PC-3 (cell line): ENCODE measurements at regions not wholly inside any gene's neighbourhood (a gene's known extent, or its start where the extent isn't known, plus 50 kb on each side); places are given as distances from the start of the nearest gene placed in this dataset.

ENCODE experiments used
- ATAC-seq: fragments of 200-7000 bp; cut with Tn5 transposase; 2 replicates; pipeline ENCODE4 v1.9.1; 2020; ENCODE audit warnings: mild to moderate bottlenecking, moderate library complexity
- BruUV-seq: library from RNA; stranded (reverse); fragments of 400-500 nt; replicated peaks from 2 replicates; lab custom pipeline; 2021; lab: Mats Ljungman, UMichigan
- CTCF ChIA-PET: fragments of 300-600 bp; sonication (Branson Sonifier 250); formaldehyde crosslinking; loops from one replicate; lab custom pipeline; 2022; ENCODE audit warnings: antibody characterized with exemption; lab: Charles Lee
- POLR2A ChIA-PET: fragments of 300-600 bp; sonication (Branson Sonifier 250); formaldehyde crosslinking; loops from one replicate; lab custom pipeline; 2022; ENCODE audit warnings: antibody characterized with exemption; ENCODE audit not compliant: unreplicated experiment; lab: Charles Lee
- DNase-seq: peaks from one replicate; pipeline ENCODE4 v3.0.0-alpha.2; 2015
- H2AFZ ChIP-seq: fragments of 300-600 bp; sonication (generic); 2 replicates; pipeline ENCODE4 v1.6.0; 2016; ENCODE audit warnings: antibody characterized with exemption, low read length
- H3F3A ChIP-seq: fragments of 300-600 bp; sonication (generic); one replicate; pipeline ENCODE4 v1.6.0; 2017; ENCODE audit warnings: antibody characterized with exemption, low read length, control low read depth, mild to moderate bottlenecking; ENCODE audit not compliant: unreplicated experiment
- H3K27ac ChIP-seq: fragments of 300-600 bp; sonication (generic); 2 replicates; pipeline ENCODE4 v1.5.1; 2016; ENCODE audit warnings: mild to moderate bottlenecking, low read length
- H3K27me3 ChIP-seq: fragments of 300-600 bp; sonication (generic); 2 replicates; pipeline ENCODE4 v1.6.1; 2016; ENCODE audit warnings: low read length, mixed read lengths
- H3K36me3 ChIP-seq: fragments of 300-600 bp; sonication (generic); 2 replicates; pipeline ENCODE4 v1.6.1; 2016; ENCODE audit warnings: low read depth, mixed run types, low read length, mixed read lengths
- H3K4me1 ChIP-seq: fragments of 300-600 bp; sonication (generic); 2 replicates; pipeline ENCODE4 v1.5.1; 2016; ENCODE audit warnings: low read length; ENCODE audit not compliant: insufficient read depth
- H3K4me2 ChIP-seq: fragments of 300-600 bp; sonication (generic); 2 replicates; pipeline ENCODE4 v1.6.0; 2016; ENCODE audit warnings: low read length
- H3K4me3 ChIP-seq: fragments of 300-600 bp; sonication (generic); 2 replicates; pipeline ENCODE4 v1.5.1; 2016; ENCODE audit warnings: mild to moderate bottlenecking, low read length, mixed read lengths
- H3K79me2 ChIP-seq: fragments of 300-600 bp; sonication (generic); 2 replicates; pipeline ENCODE4 v1.6.1; 2017; ENCODE audit warnings: low read length, mixed read lengths
- H3K9ac ChIP-seq: fragments of 300-600 bp; sonication (generic); 2 replicates; pipeline ENCODE4 v1.6.0; 2016; ENCODE audit warnings: mild to moderate bottlenecking, low read length
- H3K9me2 ChIP-seq: fragments of 300-600 bp; sonication (generic); replicated peaks from 2 replicates; pipeline ENCODE4 v1.6.1; 2016; ENCODE audit warnings: mixed run types, low read length, mixed read lengths
- H3K9me3 ChIP-seq: fragments of 300-600 bp; sonication (generic); 2 replicates; pipeline ENCODE4 v1.6.1; 2016; ENCODE audit warnings: low read length, mixed read lengths
- H4K20me1 ChIP-seq: fragments of 300-600 bp; sonication (generic); 2 replicates; pipeline ENCODE4 v1.6.1; 2016; ENCODE audit warnings: low read length, mixed read lengths
- EZH2 ChIP-seq: fragments of 300-600 bp; sonication (generic); IDR thresholded peaks from one replicate; pipeline ENCODE4 v1.6.1; 2017; ENCODE audit warnings: antibody characterized with exemption, mild to moderate bottlenecking, low read length; ENCODE audit not compliant: unreplicated experiment
- EZH2phosphoT487 ChIP-seq: fragments of 300-600 bp; sonication (generic); IDR thresholded peaks from 2 replicates; pipeline ENCODE4 v1.6.1; 2018; ENCODE audit warnings: mild to moderate bottlenecking, antibody characterized with exemption, low read length, borderline replicate concordance
- intact Hi-C: fragments of 100-400 bp; cut with micrococcal nuclease; formaldehyde crosslinking; loops from 2 replicates; pipeline ENCODE4 v1.9.0; 2023
- TF ChIP-seq, protein P1 (sequence below): fragments of 300-600 bp; sonication (generic); conservative IDR thresholded peaks from 2 replicates; pipeline ENCODE4 v1.5.1; 2017; ENCODE audit warnings: antibody characterized with exemption, low read depth, mild to moderate bottlenecking, low read length

GRCh38 chr21:27139526-27139925 lies 172.6 kb upstream of the ADAMTS5 start:
- no TSS peak for BruUV-seq
- Histone ChIP-seq H3K9me2 (no peaks in the 10 kb centered on the region), H3K27ac (no peak overlapping the region), H3K4me1 (no peaks in the 10 kb centered on the region), H3K9ac (no peak overlapping the region), H3K4me2 (no peak overlapping the region), H3K9me3 (0 out of 2 replicates have a peak, but pooled peaks cover 6% of the 10 kb centered on the region), H3K27me3 (no peaks in the 10 kb centered on the region), H3F3A (no peaks in the 10 kb centered on the region), H2AFZ (no peak overlapping the region), H3K79me2 (no peaks in the 10 kb centered on the region), H3K36me3 (no peaks in the 10 kb centered on the region), H4K20me1 (no peaks in the 10 kb centered on the region), H3K4me3 (no peak overlapping the region)
- intact Hi-C loops: no loop called here
- ATAC-seq (no peak), DNase-seq (no peak)
- CTCF ChIA-PET: no interaction called here
- TF ChIP-seq EZH2 (no peak), EZH2phosphoT487 (no peak)
- TF ChIP-seq, protein P1, sequence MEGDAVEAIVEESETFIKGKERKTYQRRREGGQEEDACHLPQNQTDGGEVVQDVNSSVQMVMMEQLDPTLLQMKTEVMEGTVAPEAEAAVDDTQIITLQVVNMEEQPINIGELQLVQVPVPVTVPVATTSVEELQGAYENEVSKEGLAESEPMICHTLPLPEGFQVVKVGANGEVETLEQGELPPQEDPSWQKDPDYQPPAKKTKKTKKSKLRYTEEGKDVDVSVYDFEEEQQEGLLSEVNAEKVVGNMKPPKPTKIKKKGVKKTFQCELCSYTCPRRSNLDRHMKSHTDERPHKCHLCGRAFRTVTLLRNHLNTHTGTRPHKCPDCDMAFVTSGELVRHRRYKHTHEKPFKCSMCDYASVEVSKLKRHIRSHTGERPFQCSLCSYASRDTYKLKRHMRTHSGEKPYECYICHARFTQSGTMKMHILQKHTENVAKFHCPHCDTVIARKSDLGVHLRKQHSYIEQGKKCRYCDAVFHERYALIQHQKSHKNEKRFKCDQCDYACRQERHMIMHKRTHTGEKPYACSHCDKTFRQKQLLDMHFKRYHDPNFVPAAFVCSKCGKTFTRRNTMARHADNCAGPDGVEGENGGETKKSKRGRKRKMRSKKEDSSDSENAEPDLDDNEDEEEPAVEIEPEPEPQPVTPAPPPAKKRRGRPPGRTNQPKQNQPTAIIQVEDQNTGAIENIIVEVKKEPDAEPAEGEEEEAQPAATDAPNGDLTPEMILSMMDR: no peak
- POLR2A ChIA-PET: no interaction called here

DNA sequence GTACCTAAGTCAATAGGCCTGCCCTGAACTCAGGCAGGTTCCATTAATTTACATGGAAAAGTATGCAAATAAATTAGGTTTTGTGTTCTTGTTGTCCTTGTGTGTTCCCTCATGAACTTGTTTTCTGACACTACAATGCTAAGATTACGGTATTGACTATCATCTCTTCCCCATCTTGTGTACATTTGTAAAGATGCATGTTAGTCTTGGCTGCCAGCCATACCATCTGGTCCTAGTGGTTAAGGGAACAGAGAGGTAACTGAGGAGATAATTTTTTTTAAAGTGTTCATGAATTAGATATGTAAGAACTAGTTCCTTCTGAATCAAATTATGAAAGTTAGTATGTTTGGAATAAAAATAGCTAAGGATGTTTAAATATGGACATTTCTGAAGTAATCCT lies 167.6 kb upstream of the ADAMTS5 start:
- no peaks in the 10 kb centered on the region for H3F3A ChIP-seq
- no peak overlapping the region for H3K27ac ChIP-seq
- no TSS peak for BruUV-seq
- no peak overlapping the region for H2AFZ ChIP-seq
- peaks cover 4% of the 10 kb centered on the region; the same call in 1 of the 2 replicates for H3K9me3 ChIP-seq
- ChIA-PET CTCF (no interaction called here), POLR2A (no interaction called here)
- H3K4me2 ChIP-seq: no peak overlapping the region
- H3K79me2 ChIP-seq: no peaks in the 10 kb centered on the region
- H3K4me1 ChIP-seq: no peaks in the 10 kb centered on the region
- intact Hi-C loops: no loop called here
- H3K27me3 ChIP-seq: no peaks in the 10 kb centered on the region
- H3K9me2 ChIP-seq: no peaks in the 10 kb centered on the region
- no peaks in the 10 kb centered on the region for H3K36me3 ChIP-seq
- TF ChIP-seq EZH2 (no peak), EZH2phosphoT487 (no peak)
- TF ChIP-seq, protein P1: no peak
- ATAC-seq (no peak), DNase-seq (no peak)
- no peak overlapping the region for H3K9ac ChIP-seq
- H4K20me1 ChIP-seq: no peaks in the 10 kb centered on the region
- no peak overlapping the region for H3K4me3 ChIP-seq

GRCh38 chr21:27132266-27132665 lies 165.4 kb upstream of the ADAMTS5 start:
- Histone ChIP-seq H2AFZ (no peak overlapping the region), H4K20me1 (no peaks in the 10 kb centered on the region), H3K4me1 (no peaks in the 10 kb centered on the region), H3K36me3 (no peaks in the 10 kb centered on the region), H3K9ac (no peak overlapping the region), H3K27me3 (no peaks in the 10 kb centered on the region), H3K27ac (no peak overlapping the region), H3K4me3 (no peak overlapping the region), H3K79me2 (no peaks in the 10 kb centered on the region), H3K4me2 (no peak overlapping the region), H3K9me3 (no peaks in the 10 kb centered on the region; the same call in 1 of the 2 replicates), H3K9me2 (no peaks in the 10 kb centered on the region), H3F3A (no peaks in the 10 kb centered on the region)
- ChIA-PET CTCF (no interaction called here), POLR2A (no interaction called here)
- intact Hi-C loops: no loop called here
- ATAC-seq (no peak), DNase-seq (no peak)
- TF ChIP-seq EZH2 (no peak), EZH2phosphoT487 (no peak)
- TF ChIP-seq, protein P1: no peak
- BruUV-seq: no TSS peak
